Transverse colon (tissue), 3 donors: ENCODE measurements at regions not wholly inside any gene's neighbourhood (a gene's known extent, or its start where the extent isn't known, plus 50 kb on each side); places are given as distances from the start of the nearest gene placed in this dataset.

Source experiments
- CTCF ChIP-seq, 5 experiments: fragments of 200-600 bp in 3 of 5; fragments of 450-650 bp in 2 of 5; sonication (generic) in 3 of 5; IDR thresholded peaks; 1 replicate in 2 of 5; 2 replicates in 3 of 5; pipeline ENCODE4 v1.5.1; 2016 to 2017; ENCODE audit warnings: antibody characterized with exemption in 5 of 5, inconsistent platforms in 3 of 5, mild to moderate bottlenecking in 2 of 5, moderate library complexity in 1 of 5
- EP300 ChIP-seq: sonication (generic); formaldehyde crosslinking; IDR thresholded peaks from one replicate; pipeline ENCODE4 v1.6.1; 2017; ENCODE audit warnings: antibody characterized with exemption, low read depth
- POLR2A ChIP-seq: fragments of 450-650 bp; IDR thresholded peaks from one replicate; pipeline ENCODE4 v1.6.1; 2016; ENCODE audit warnings: antibody characterized with exemption, mild to moderate bottlenecking, moderate library complexity

GRCh38 chr21:41610042-41610839 is 102.3 kb upstream of the TMPRSS2 start:
- TF ChIP-seq CTCF (IDR thresholded peaks at IDR 0.05) (peak; percentile 69 to 89 (median 80)), EP300 (no peak), POLR2A (no peak)
